DND-41 (cell line): ENCODE measurements at regions not wholly inside any gene's neighbourhood (a gene's known extent, or its start where the extent isn't known, plus 50 kb on each side); places are given as distances from the start of the nearest gene placed in this dataset.

Source experiments
- ATAC-seq: fragments of 200-7000 bp; cut with Tn5 transposase; 3 replicates; pipeline ENCODE4 v1.9.1; 2021; ENCODE audit warnings: low read depth; ENCODE audit not compliant: insufficient read depth
- DNase-seq: peaks from one replicate; pipeline ENCODE4 v3.0.0-alpha.2; 2020
- H2AFZ ChIP-seq: 2 replicates; pipeline ENCODE4 v1.6.0; 2012; ENCODE audit warnings: low read depth, low read length
- H3K27ac ChIP-seq: 2 replicates; pipeline ENCODE4 v1.5.1; 2012; ENCODE audit warnings: low read length, inconsistent platforms
- H3K27me3 ChIP-seq: fragments of 200-600 bp; sonication (generic); 2 replicates; pipeline ENCODE4 v1.6.0; 2012; ENCODE audit warnings: low read length, mild to moderate bottlenecking, inconsistent platforms; ENCODE audit not compliant: insufficient read depth, poor library complexity
- H3K36me3 ChIP-seq: 2 replicates; pipeline ENCODE4 v1.5.1; 2012; ENCODE audit warnings: low read length, inconsistent platforms; ENCODE audit not compliant: insufficient read depth
- H3K4me1 ChIP-seq: 2 replicates; pipeline ENCODE4 v1.5.1; 2012; ENCODE audit warnings: mild to moderate bottlenecking, low read length; ENCODE audit not compliant: insufficient read depth
- H3K4me2 ChIP-seq: 2 replicates; pipeline ENCODE4 v1.6.0; 2012; ENCODE audit warnings: mild to moderate bottlenecking, moderate library complexity, low read length, inconsistent platforms; ENCODE audit not compliant: insufficient read depth
- H3K4me3 ChIP-seq, 2 experiments: fragments of 200-600 bp in 1 of 2; shearing (Covaris generic) in 1 of 2; 2 replicates each; pipeline ENCODE4 v1.5.1; 2012 to 2016; ENCODE audit warnings: inconsistent platforms in 2 of 2, low read length in 2 of 2, mild to moderate bottlenecking in 2 of 2, low read depth in 1 of 2, moderate library complexity in 1 of 2
- H3K79me2 ChIP-seq: 2 replicates; pipeline ENCODE4 v1.6.0; 2012; ENCODE audit warnings: low read length, inconsistent platforms; ENCODE audit not compliant: insufficient read depth
- H3K9ac ChIP-seq: 2 replicates; pipeline ENCODE4 v1.6.0; 2012; ENCODE audit warnings: low read depth, mild to moderate bottlenecking, inconsistent platforms, low read length, moderate library complexity
- H3K9me3 ChIP-seq: 2 replicates; pipeline ENCODE4 v1.5.1; 2012; ENCODE audit warnings: low read length, moderate library complexity, mild to moderate bottlenecking, inconsistent platforms; ENCODE audit not compliant: insufficient read depth, severe bottlenecking
- H4K20me1 ChIP-seq: 2 replicates; pipeline ENCODE4 v1.6.0; 2012; ENCODE audit warnings: low read length; ENCODE audit not compliant: insufficient read depth
- CTCF ChIP-seq: IDR thresholded peaks from 2 replicates; pipeline ENCODE4 v1.5.1; 2012; ENCODE audit warnings: borderline replicate concordance, low read length, moderate library complexity, mild to moderate bottlenecking; ENCODE audit not compliant: poor library complexity, severe bottlenecking; ENCODE audit errors: extremely low read depth
- EZH2 ChIP-seq: IDR thresholded peaks from 3 replicates; pipeline ENCODE4 v1.6.1; 2012; ENCODE audit warnings: borderline replicate concordance, low read depth, mild to moderate bottlenecking, moderate library complexity, low read length, inconsistent platforms; ENCODE audit not compliant: severe bottlenecking

- Histone ChIP-seq H3K9me3 (no peaks in the 10 kb centered on the region), H3K27ac (no peak overlapping the region), H4K20me1 (no peaks in the 10 kb centered on the region), H3K79me2 (no peaks in the 10 kb centered on the region), H3K9ac (no peak overlapping the region), H3K4me3 (no peak overlapping the region), H3K4me2 (no peak overlapping the region), H3K4me1 (peaks cover 21% of the 10 kb centered on the region), H3K27me3 (no peaks in the 10 kb centered on the region), H3K36me3 (no peaks in the 10 kb centered on the region), H2AFZ (no peak overlapping the region)
- no peak for ATAC-seq
- DNase-seq, result no peak
- TF ChIP-seq CTCF, result no peak
These were observed 102.8 kb upstream of the EGLN3 start for GRCh38 chr14:34053666-34054065.

- no peaks in the 10 kb centered on the region for H3K79me2 ChIP-seq
- no peak overlapping the region for H3K9ac ChIP-seq
- H3K4me3 ChIP-seq, result no peak overlapping the region
- no peaks in the 10 kb centered on the region for H3K9me3 ChIP-seq
- H3K27me3 ChIP-seq, result no peaks in the 10 kb centered on the region
- H2AFZ ChIP-seq, result no peak overlapping the region
- DNase-seq, result no peak
- no peaks in the 10 kb centered on the region for H3K36me3 ChIP-seq
- TF ChIP-seq EZH2 (no peak), CTCF (no peak)
- H3K27ac ChIP-seq, result no peak overlapping the region
- peaks cover 21% of the 10 kb centered on the region for H3K4me1 ChIP-seq
- no peaks in the 10 kb centered on the region for H4K20me1 ChIP-seq
- no peak overlapping the region for H3K4me2 ChIP-seq
- no peak for ATAC-seq
These were observed 101.8 kb upstream of the EGLN3 start for GRCh38 chr14:34052658-34053014.

- H4K20me1 ChIP-seq, result no peaks in the 10 kb centered on the region
- ATAC-seq, result peak; percentile 85
- H3K4me2 ChIP-seq, result 0 out of 2 replicates have a peak overlapping the region, but pooled peaks have one; percentile 12
- H3K36me3 ChIP-seq, result no peaks in the 10 kb centered on the region
- H3K9me3 ChIP-seq, result no peaks in the 10 kb centered on the region
- H3K4me1 ChIP-seq, result peaks cover 26% of the 10 kb centered on the region
- no peaks in the 10 kb centered on the region for H3K79me2 ChIP-seq
- no peak overlapping the region for H3K4me3 ChIP-seq
- no peak for TF ChIP-seq CTCF
- TF ChIP-seq EZH2, result no peak
- no peaks in the 10 kb centered on the region for H3K27me3 ChIP-seq
- H2AFZ ChIP-seq, result no peak overlapping the region
- no peak overlapping the region; the same call in 1 of the 2 replicates for H3K27ac ChIP-seq
- H3K9ac ChIP-seq, result no peak overlapping the region
- DNase-seq, result peak; percentile 12
These were observed 101.2 kb upstream of the EGLN3 start for GRCh38 chr14:34051966-34052657.

GRCh38 chr14:34050606-34051005 is 99.7 kb upstream of the EGLN3 start:
- Histone ChIP-seq H3K4me1 (peaks cover 41% of the 10 kb centered on the region), H3K36me3 (no peaks in the 10 kb centered on the region), H3K27me3 (no peaks in the 10 kb centered on the region), H3K27ac (no peak overlapping the region), H4K20me1 (no peaks in the 10 kb centered on the region), H3K4me2 (no peak overlapping the region), H3K9ac (no peak overlapping the region), H3K9me3 (no peaks in the 10 kb centered on the region), H3K79me2 (no peaks in the 10 kb centered on the region), H3K4me3 (no peak overlapping the region), H2AFZ (no peak overlapping the region)
- TF ChIP-seq EZH2, result no peak
- TF ChIP-seq CTCF, result no peak
- ATAC-seq (no peak), DNase-seq (no peak)
